Activated naive CD8-positive, alpha-beta T cell treated with anti-CD3 and anti-CD28 coated beads, Interleukin-2, amount 10 ng/mL, durations not matched to agents 7 days and 5 days (primary cell): ENCODE measurements at regions not wholly inside any gene's neighbourhood (a gene's known extent, or its start where the extent isn't known, plus 50 kb on each side); places are given as distances from the start of the nearest gene placed in this dataset.

Experiments
- ATAC-seq: fragments of 150-1000 bp; cut with Tn5 transposase; one replicate; pipeline ENCODE4 v1.10.0; 2021; ENCODE audit warnings: low read depth, moderate library complexity
- POLR2A ChIA-PET: fragments of 350-600 bp; sonication (Branson Sonifier 250); formaldehyde crosslinking; loops from one replicate; lab custom pipeline; 2021; ENCODE audit warnings: antibody characterized with exemption; lab: Charles Lee
- DNase-seq: peaks from one replicate; pipeline ENCODE4 v3.0.0; 2021
- H3K27ac Mint-ChIP-seq: one replicate; pipeline ENCODE4 v1.8.0; 2022; ENCODE audit warnings: mild to moderate bottlenecking, mixed read lengths
- H3K27me3 Mint-ChIP-seq: one replicate; pipeline ENCODE4 v1.8.0; 2022; ENCODE audit warnings: mild to moderate bottlenecking, moderate library complexity, mixed read lengths
- H3K36me3 Mint-ChIP-seq: one replicate; pipeline ENCODE4 v1.8.0; 2021; ENCODE audit warnings: mild to moderate bottlenecking, mixed read lengths
- H3K4me1 Mint-ChIP-seq: one replicate; pipeline ENCODE4 v1.8.0; 2021; ENCODE audit warnings: mixed read lengths
- H3K4me3 Mint-ChIP-seq: one replicate; pipeline ENCODE4 v1.8.0; 2022; ENCODE audit warnings: mild to moderate bottlenecking, moderate library complexity, mixed read lengths
- H3K9me3 Mint-ChIP-seq: one replicate; pipeline ENCODE4 v1.8.0; 2021; ENCODE audit warnings: mixed read lengths

- no peak overlapping the region for H3K27ac Mint-ChIP-seq
- no peaks in the 10 kb centered on the region for H3K36me3 Mint-ChIP-seq
- no peaks in the 10 kb centered on the region for H3K9me3 Mint-ChIP-seq
- DNase-seq = no peak
- H3K27me3 Mint-ChIP-seq = no peaks in the 10 kb centered on the region
- H3K4me3 Mint-ChIP-seq = no peak overlapping the region
- ATAC-seq = no peak
- no peaks in the 10 kb centered on the region for H3K4me1 Mint-ChIP-seq
- POLR2A ChIA-PET = no interaction called here
These were observed 184.2 kb downstream of the GLI2 start for GRCh38 chr2:120919771-120920453.

GRCh38 chr2:120920454-120921148 is 184.9 kb downstream of the GLI2 start:
- POLR2A ChIA-PET = no interaction called here
- Mint-ChIP-seq H3K4me3 (no peak overlapping the region), H3K9me3 (no peaks in the 10 kb centered on the region), H3K36me3 (no peaks in the 10 kb centered on the region), H3K27me3 (no peaks in the 10 kb centered on the region), H3K4me1 (no peaks in the 10 kb centered on the region), H3K27ac (no peak overlapping the region)
- DNase-seq = no peak
- ATAC-seq = no peak

- POLR2A ChIA-PET = no interaction called here
- H3K27me3 Mint-ChIP-seq = no peaks in the 10 kb centered on the region
- ATAC-seq = no peak
These were observed 185.8 kb downstream of the GLI2 start for GRCh38 chr2:120921457-120921856.

GRCh38 chr2:120922571-120923332 is 187.1 kb downstream of the GLI2 start:
- POLR2A ChIA-PET = no interaction called here
- Mint-ChIP-seq H3K4me3 (no peak overlapping the region), H3K36me3 (no peaks in the 10 kb centered on the region), H3K27me3 (no peaks in the 10 kb centered on the region), H3K9me3 (no peaks in the 10 kb centered on the region), H3K4me1 (no peaks in the 10 kb centered on the region), H3K27ac (no peak overlapping the region)
- no peak for DNase-seq
- ATAC-seq = no peak

More at GRCh38 chr2:120921457-120921856, 185.8 kb downstream of the GLI2 start:
- Mint-ChIP-seq H3K9me3 (no peaks in the 10 kb centered on the region), H3K4me1 (no peaks in the 10 kb centered on the region), H3K36me3 (no peaks in the 10 kb centered on the region), H3K27ac (no peak overlapping the region), H3K4me3 (no peak overlapping the region)
- no peak for DNase-seq

- no peaks in the 10 kb centered on the region for H3K9me3 Mint-ChIP-seq
- no peak for DNase-seq
- no peak for ATAC-seq
- H3K4me1 Mint-ChIP-seq = no peaks in the 10 kb centered on the region
- no peaks in the 10 kb centered on the region for H3K27me3 Mint-ChIP-seq
- no peak overlapping the region for H3K4me3 Mint-ChIP-seq
- POLR2A ChIA-PET = no interaction called here
- no peaks in the 10 kb centered on the region for H3K36me3 Mint-ChIP-seq
- H3K27ac Mint-ChIP-seq = no peak overlapping the region
These were observed 187.8 kb downstream of the GLI2 start for GRCh38 chr2:120923426-120923825.

GRCh38 chr2:120924924-120925323 is 189.3 kb downstream of the GLI2 start:
- Mint-ChIP-seq H3K9me3 (no peaks in the 10 kb centered on the region), H3K27ac (no peak overlapping the region), H3K4me3 (no peak overlapping the region), H3K4me1 (no peaks in the 10 kb centered on the region), H3K36me3 (no peaks in the 10 kb centered on the region), H3K27me3 (no peaks in the 10 kb centered on the region)
- no peak for DNase-seq
- POLR2A ChIA-PET = no interaction called here
- no peak for ATAC-seq

- no peak overlapping the region for H3K4me3 Mint-ChIP-seq
- no peak for ATAC-seq
- no peaks in the 10 kb centered on the region for H3K4me1 Mint-ChIP-seq
- no peaks in the 10 kb centered on the region for H3K9me3 Mint-ChIP-seq
- POLR2A ChIA-PET = no interaction called here
- H3K27me3 Mint-ChIP-seq = no peaks in the 10 kb centered on the region
- no peaks in the 10 kb centered on the region for H3K36me3 Mint-ChIP-seq
- no peak for DNase-seq
- no peak overlapping the region for H3K27ac Mint-ChIP-seq
These were observed 191.0 kb downstream of the GLI2 start for GRCh38 chr2:120926463-120927264.

GRCh38 chr2:120927265-120927628 is 191.6 kb downstream of the GLI2 start:
- no peak for ATAC-seq
- no peak overlapping the region for H3K4me3 Mint-ChIP-seq
- POLR2A ChIA-PET = no interaction called here

GRCh38 chr2:120929829-120930228 is 194.2 kb downstream of the GLI2 start:
- DNase-seq = no peak
- no peak overlapping the region for H3K27ac Mint-ChIP-seq
- H3K36me3 Mint-ChIP-seq = no peaks in the 10 kb centered on the region
- H3K4me1 Mint-ChIP-seq = no peaks in the 10 kb centered on the region
- no peak overlapping the region for H3K4me3 Mint-ChIP-seq
- H3K27me3 Mint-ChIP-seq = no peaks in the 10 kb centered on the region
- ATAC-seq = no peak
- H3K9me3 Mint-ChIP-seq = no peaks in the 10 kb centered on the region
- POLR2A ChIA-PET = no interaction called here

More at GRCh38 chr2:120927265-120927628, 191.6 kb downstream of the GLI2 start:
- DNase-seq = no peak
- no peaks in the 10 kb centered on the region for H3K4me1 Mint-ChIP-seq
- no peaks in the 10 kb centered on the region for H3K27me3 Mint-ChIP-seq
- no peaks in the 10 kb centered on the region for H3K36me3 Mint-ChIP-seq
- no peaks in the 10 kb centered on the region for H3K9me3 Mint-ChIP-seq
- no peak overlapping the region for H3K27ac Mint-ChIP-seq

GRCh38 chr2:120930236-120930635 is 194.6 kb downstream of the GLI2 start:
- Mint-ChIP-seq H3K9me3 (no peaks in the 10 kb centered on the region), H3K4me1 (no peaks in the 10 kb centered on the region), H3K27me3 (no peaks in the 10 kb centered on the region), H3K4me3 (no peak overlapping the region), H3K36me3 (no peaks in the 10 kb centered on the region), H3K27ac (no peak overlapping the region)
- POLR2A ChIA-PET = no interaction called here
- ATAC-seq (no peak), DNase-seq (no peak)

GRCh38 chr2:120930864-120931263 is 195.2 kb downstream of the GLI2 start:
- POLR2A ChIA-PET = no interaction called here
- H3K4me1 Mint-ChIP-seq = no peaks in the 10 kb centered on the region
- DNase-seq = no peak
- no peaks in the 10 kb centered on the region for H3K36me3 Mint-ChIP-seq
- no peak overlapping the region for H3K4me3 Mint-ChIP-seq
- H3K27me3 Mint-ChIP-seq = no peaks in the 10 kb centered on the region
- H3K27ac Mint-ChIP-seq = no peak overlapping the region
- ATAC-seq = no peak
- no peaks in the 10 kb centered on the region for H3K9me3 Mint-ChIP-seq

- no peak for ATAC-seq
- Mint-ChIP-seq H3K9me3 (no peaks in the 10 kb centered on the region), H3K27ac (no peak overlapping the region), H3K27me3 (no peaks in the 10 kb centered on the region), H3K36me3 (no peaks in the 10 kb centered on the region), H3K4me1 (no peaks in the 10 kb centered on the region), H3K4me3 (no peak overlapping the region)
- POLR2A ChIA-PET = no interaction called here
- no peak for DNase-seq
These were observed 196.8 kb downstream of the GLI2 start for GRCh38 chr2:120932472-120932871.

- no peaks in the 10 kb centered on the region for H3K36me3 Mint-ChIP-seq
- DNase-seq (no peak), ATAC-seq (no peak)
- H3K27ac Mint-ChIP-seq = no peak overlapping the region
- H3K4me1 Mint-ChIP-seq = no peaks in the 10 kb centered on the region
- POLR2A ChIA-PET = no interaction called here
- H3K4me3 Mint-ChIP-seq = no peak overlapping the region
- H3K9me3 Mint-ChIP-seq = no peaks in the 10 kb centered on the region
- peaks cover under 1% of the 10 kb centered on the region for H3K27me3 Mint-ChIP-seq
These were observed 197.2 kb downstream of the GLI2 start for GRCh38 chr2:120932881-120933280.
